Middle frontal gyrus (tissue), 1 donor: ENCODE measurements at regions not wholly inside any gene's neighbourhood (a gene's known extent, or its start where the extent isn't known, plus 50 kb on each side); places are given as distances from the start of the nearest gene placed in this dataset.
"Not testable (repeated sequence)": the region's sequence is repeated elsewhere in the genome, so short reads cannot be mapped to it uniquely, and the experiment has no call there.

Source experiments
- DNase-seq: peaks from one replicate; pipeline ENCODE4 v3.0.0-alpha.2; 2015; ENCODE audit warnings: low spot score; ENCODE audit errors: extremely low spot score

GRCh38 chr3:127070776-127071175 lies 87.9 kb downstream of the PLXNA1 start:
- no peak for DNase-seq

GRCh38 chr3:127071597-127072001 lies 88.7 kb downstream of the PLXNA1 start:
- DNase-seq, result no peak

DNA sequence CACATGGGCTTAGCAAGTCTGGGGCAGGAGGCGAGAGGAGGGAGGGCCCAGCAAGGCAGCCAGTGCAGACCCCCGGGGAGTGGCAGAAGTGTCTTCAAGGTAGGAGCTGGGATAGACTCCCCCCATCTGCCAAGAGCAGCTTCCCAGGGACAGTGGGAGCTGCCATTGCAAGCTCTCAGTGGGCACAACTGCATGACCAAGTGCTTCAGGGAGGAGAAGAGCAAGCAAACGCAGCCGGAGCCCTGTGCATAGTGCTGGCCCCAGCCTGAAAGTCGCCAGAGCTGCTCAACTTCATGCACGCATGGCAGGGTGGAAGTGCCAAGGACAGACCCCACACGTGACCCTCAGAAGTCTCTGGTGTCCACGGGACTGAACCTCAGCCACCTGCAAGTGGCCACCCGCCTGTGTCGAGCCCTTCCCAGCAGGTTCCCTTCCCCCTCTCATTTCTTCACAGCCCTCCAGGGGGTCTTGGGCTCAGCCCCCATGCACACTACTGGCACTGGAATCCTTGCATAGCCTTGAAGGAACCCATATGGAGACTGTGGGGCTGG lies 89.4 kb downstream of the PLXNA1 start:
- DNase-seq, result no peak

DNA sequence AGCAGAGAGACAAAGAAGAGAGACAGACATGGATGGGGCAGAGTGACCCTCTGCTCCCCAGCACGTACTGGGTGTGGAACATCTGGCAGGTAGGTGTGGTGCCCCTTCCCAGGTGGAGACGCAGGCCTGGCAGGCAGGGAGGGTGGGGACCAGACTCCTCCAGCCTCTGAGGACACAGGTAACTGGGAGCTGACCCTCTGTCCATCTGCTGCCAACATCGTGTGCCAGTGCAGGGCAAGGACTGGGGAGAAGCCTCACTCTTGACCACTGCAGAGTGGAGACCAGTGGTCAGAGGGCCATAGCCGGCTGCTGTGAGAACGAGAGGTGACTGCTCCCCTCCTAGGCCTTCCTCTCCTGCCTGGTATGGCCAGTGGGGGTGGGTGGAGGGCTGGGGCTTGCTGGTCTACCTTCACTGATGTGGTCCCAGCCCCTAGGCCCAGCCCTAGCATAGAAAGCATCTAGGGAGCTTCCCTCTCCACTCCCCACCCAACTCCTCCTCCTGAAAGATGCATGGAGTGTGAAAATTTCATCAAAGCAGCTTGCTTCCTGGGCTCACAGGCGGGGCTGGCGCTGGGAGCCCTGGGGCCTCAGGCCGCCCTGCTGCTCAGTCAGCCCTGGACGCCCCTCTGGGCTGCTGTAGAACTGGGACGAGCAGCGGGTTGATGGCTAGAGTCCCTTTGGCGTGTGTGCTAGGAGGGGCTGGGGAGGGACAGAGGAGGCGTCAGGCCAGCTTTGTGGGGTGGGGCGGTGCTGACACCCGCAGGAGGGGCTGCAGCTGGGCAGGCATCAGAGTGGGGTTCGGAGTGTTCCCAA lies 90.3 kb downstream of the PLXNA1 start:
- no peak for DNase-seq

DNA sequence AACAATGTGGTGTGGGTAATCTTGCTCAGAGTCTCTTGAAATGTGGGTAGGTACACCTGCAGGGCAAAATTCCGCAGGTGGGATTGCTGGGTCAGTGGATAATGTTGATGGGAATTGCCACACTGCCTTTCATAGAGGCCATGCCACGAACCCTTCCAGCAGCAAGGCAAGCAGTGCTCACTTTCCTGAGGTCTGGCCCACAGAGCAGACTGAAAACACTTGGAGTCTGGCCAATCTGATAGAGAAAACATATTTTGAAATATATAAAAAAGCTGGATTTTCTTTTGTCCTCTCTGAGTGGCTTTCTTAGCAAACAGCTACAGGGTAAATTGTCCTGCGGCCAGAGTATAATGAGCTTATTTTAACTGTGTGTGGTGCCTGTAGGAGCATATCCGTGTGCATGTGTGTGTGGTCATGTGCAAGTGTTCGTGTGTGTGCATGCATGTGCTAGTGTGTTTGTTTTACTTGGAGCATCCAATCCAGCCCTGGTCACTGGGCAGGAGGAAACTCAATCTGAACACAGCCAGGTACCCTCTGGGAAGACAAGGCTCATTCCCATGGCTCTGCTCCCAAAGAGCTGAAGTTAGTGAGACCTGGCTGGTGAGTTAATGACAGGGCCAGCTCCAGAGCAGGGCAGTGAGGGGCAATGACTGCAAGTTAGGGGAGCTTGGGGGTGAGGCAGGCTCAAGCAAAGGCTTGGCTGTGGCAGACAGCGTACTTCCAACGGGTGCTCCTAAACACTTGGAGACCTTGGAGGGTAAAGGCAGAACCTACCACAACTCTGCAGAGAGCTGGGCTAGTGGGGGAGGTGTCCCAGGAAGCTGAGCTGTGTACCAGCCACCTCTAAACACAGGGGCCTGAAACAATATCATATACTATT lies 91.3 kb downstream of the PLXNA1 start:
- DNase-seq, result no peak

DNA sequence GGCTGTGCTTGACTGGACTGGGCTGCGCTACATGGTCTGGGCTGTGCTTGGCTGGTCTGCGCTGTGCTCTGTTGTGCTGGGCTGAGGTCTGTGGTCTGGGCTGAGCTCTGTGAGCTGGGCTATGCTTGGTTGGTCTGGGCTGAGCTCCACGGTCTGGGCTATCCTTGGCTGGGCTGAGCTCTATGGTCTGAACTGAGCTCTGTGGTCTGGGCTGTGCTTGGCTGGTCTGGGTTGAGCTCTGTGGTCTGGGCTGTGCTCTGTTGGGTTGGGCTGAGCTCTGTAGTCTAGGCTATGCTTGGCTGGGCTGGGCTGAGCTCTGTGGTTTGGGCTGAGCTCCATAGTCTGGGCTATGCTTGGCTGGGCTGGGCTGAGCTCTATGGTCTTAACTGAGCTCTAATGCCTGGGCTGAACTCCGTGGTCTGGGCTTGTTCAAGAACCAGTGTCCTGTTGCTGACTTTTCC lies 92.0 kb downstream of the PLXNA1 start:
- no peak for DNase-seq

DNA sequence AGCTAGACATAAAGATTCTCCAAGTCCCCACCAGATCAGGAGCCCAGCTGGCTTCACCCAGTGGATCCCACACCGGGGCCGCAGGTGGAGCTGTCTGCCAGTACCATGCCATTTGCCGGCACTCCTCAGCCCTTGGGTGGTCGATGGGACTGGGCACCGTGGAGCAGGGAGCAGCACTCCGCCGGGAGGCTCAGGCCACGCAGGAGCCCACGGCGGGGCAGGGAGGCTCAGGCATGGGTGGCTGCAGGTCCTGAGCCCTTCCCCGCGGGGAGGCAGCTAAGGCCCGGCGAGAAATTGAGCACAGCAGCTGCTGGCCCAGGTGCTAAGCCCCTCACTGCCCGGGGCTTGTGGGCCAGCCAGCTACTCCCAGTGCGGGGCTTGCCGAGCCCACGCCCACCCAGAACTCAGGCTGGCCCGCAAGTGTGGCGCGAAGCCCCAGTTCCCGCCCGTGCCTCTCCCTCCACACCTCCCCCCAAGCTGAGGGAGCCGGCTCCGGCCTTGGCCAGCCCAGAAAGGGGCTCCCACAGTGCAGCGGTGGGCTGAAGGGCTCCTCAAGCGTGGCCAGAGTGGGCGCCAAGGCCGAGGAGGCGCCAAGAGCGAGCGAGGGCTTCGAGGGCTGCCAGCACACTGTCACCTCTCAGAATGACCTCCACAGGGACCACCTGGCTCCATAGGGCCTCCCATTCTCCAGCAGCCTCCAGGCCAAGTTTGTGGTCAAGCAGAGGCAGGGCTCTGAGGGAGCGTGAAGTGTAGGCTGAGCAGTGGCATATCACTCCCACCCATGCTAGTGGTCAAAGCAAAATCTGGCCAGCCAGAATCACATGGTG lies 93.5 kb downstream of the PLXNA1 start:
- DNase-seq, result not testable (repeated sequence)

- no peak for DNase-seq
Observed at GRCh38 chr3:127077068-127077467, 94.2 kb downstream of the PLXNA1 start.

- DNase-seq, result no peak
Observed at GRCh38 chr3:127077505-127078064, 94.7 kb downstream of the PLXNA1 start.

DNA sequence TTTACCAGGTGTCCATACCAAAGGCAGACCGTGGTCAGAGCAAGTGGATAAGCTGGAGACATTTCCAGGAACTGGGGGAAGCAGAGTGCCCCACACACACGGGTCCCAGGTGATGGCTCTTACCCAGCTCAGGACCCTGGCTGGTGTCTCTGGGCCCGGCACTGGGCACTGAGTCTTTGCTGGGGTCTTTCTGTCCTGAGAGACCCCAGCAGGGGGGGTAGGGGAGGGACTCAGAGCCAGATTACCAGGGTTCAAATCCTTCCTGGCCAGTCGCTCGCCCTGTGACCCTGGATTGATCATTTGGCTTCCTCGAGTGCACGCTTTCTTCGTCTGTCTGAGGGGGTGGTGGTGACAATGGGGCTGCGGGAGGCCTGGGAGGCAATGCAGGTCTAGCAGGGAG lies 95.7 kb downstream of the PLXNA1 start:
- DNase-seq, result no peak

GRCh38 chr3:127079211-127079610 lies 96.3 kb downstream of the PLXNA1 start:
- no peak for DNase-seq

GRCh38 chr3:127081001-127081720 lies 98.2 kb downstream of the PLXNA1 start:
- DNase-seq, result no peak

- no peak for DNase-seq
Observed at GRCh38 chr3:127082066-127082465, 99.2 kb downstream of the PLXNA1 start.

DNA sequence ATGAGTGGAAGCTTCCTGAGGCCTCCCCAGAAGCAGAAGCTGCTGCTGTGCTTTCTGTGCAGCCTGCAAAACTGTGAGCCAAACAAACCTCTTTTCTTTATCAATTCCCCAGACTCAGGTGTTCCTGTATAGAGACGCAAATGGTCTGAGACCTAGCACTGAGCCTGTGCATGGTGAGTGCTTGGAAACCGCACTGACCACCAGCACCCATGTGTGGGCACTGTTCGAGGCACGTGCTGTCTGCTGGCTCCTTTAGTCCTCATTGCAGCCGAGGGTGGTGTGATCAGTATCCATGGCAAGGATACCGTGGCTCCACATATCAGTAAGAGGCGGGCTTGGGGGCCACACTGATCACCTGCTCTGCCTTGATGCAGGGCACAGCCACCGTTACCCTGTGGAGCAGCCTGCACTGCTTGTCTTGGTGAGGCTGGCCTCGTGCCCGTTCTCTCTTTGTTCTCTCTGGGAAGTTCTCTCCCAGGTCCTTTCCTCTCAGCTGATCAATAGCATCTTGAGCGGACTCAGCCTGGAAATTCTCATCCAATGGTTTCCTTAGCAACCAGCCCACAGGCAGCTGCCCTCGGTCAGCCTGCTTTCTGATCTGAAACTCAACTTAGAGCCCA lies 101.0 kb downstream of the PLXNA1 start:
- no peak for DNase-seq

DNA sequence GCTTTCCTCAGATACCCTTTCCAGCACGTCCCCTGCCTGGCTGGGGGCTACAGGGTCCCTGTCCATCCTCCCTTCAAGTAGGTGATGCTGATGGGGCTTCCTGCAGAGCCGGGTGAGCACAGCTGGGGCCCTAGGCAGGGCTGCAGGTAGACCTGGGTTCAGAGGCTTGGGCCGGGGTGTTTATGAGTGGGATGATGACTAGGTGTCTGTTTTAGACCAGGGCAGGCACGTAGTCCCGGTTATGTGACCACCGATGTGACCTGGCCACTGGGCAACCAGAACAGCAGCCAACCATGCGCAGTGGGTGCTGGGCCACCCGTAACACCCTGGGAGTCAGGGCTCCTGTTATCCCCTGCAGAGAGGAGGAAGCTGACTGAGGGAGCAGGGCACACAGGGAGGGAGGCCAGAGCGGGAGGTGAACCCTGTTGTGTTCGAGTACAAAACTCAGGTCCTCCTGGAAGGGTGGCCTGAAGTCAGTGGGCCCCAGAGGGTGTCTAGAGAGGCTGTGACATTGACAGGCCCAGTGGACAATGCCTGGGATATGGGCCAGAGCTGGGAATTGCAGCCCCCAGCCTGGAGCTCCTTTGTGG lies 101.6 kb downstream of the PLXNA1 start:
- no peak for DNase-seq

DNA sequence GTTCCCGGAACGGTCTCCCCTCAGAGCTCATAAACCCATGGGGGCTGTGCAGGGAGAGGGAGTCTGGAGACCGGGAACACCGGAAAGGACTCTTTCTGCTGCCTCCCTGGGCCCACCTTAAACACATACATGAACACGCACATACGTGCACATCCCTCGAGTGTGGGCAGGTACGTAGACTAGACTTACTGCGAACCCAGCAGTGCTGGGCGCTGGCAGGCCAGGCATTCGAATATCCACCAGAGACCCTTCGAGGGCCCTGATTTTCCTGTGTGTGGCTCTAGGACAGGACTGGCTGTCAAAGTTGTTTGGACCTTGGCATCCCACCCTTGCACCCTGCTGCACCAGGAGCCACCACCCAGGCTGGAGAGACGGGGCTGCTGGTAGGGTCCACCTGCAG lies 102.7 kb downstream of the PLXNA1 start:
- no peak for DNase-seq

DNA sequence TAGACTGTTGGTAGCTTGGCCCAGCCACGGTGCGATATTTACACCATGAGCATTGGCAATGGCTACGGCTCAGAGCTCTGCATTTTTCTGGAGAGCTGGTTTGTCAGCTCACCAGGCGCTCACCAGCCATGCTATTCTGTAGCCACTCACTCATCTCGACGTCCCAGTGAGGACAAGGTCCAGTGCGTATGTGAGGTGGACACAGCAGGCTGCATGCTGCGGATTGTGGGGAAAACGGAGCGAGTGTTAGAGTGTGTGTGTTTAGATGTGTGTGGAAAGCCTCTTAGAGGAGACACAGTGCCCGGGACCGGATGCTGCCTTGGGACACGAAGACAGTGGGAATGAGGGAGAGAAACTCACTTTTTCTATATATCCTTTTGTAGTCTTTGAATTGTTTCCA lies 103.7 kb downstream of the PLXNA1 start:
- DNase-seq, result not testable (repeated sequence)

- DNase-seq, result no peak
Observed at GRCh38 chr3:127087441-127087840, 104.5 kb downstream of the PLXNA1 start.
